ENCODE measurements at regions not wholly inside any gene's neighbourhood (a gene's known extent, or its start where the extent isn't known, plus 50 kb on each side); places are given as distances from the start of the nearest gene placed in this dataset.

GRCh38 chr10:78502210-78502936 is 468.7 kb downstream of the RPS24 start:
- H3K4ac ChIP-seq (ENCODE audit: low read depth, low read length), result no peak overlapping the region
- DNase-seq, result no peak
- no peak overlapping the region for H3K27ac ChIP-seq (ENCODE audit: low read depth, low read length)
- H3K23ac ChIP-seq (ENCODE audit: low read length), result no peak overlapping the region
- H2BK15ac ChIP-seq (replicated peaks; ENCODE audit: low read depth), result no peak overlapping the region
- no peak overlapping the region for H4K8ac ChIP-seq (ENCODE audit: low read depth, low read length)
- no peak overlapping the region for H2BK120ac ChIP-seq (ENCODE audit: low read depth, low read length)
- no peaks in the 10 kb centered on the region for H3K4me1 ChIP-seq (ENCODE audit: control insufficient read depth, low read depth, low read length)
- H3K36me3 ChIP-seq (ENCODE audit: control insufficient read depth, insufficient read depth, low read length), result no peaks in the 10 kb centered on the region
- no peaks in the 10 kb centered on the region for H3K79me2 ChIP-seq (ENCODE audit: control insufficient read depth, insufficient read depth, low read length)
- no peak overlapping the region for H4K5ac ChIP-seq (ENCODE audit: low read length)
- no peak overlapping the region for H3K9ac ChIP-seq (ENCODE audit: low read length)
- H3K4me2 ChIP-seq (ENCODE audit: low read length), result no peak overlapping the region
- H3K27me3 ChIP-seq (ENCODE audit: insufficient read depth, low read length, poor library complexity), result no peaks in the 10 kb centered on the region
- no peak overlapping the region for H3K56ac ChIP-seq (ENCODE audit: low read length)
- H2BK5ac ChIP-seq (ENCODE audit: low read length), result no peak overlapping the region
- H3K4me3 ChIP-seq (ENCODE audit: low read length), result no peak overlapping the region
- no peak overlapping the region for H2AK5ac ChIP-seq (ENCODE audit: low read length)
- no CpG with 5 or more reads among the region's 6 CpGs for WGBS (ENCODE audit: extremely low coverage, insufficient coverage, low lambda C conversion rate)
- H3K18ac ChIP-seq (ENCODE audit: low read length), result no peak overlapping the region
- H3K79me1 ChIP-seq (ENCODE audit: low read length), result no peaks in the 10 kb centered on the region

GRCh38 chr10:78504181-78504580 is 470.5 kb downstream of the RPS24 start:
- no peak for DNase-seq
- Histone ChIP-seq H2AK5ac (ENCODE audit: low read length) (no peak overlapping the region), H2BK15ac (replicated peaks; ENCODE audit: low read depth) (no peak overlapping the region), H3K36me3 (ENCODE audit: control insufficient read depth, insufficient read depth, low read length) (no peaks in the 10 kb centered on the region), H3K23ac (ENCODE audit: low read length) (no peak overlapping the region), H4K5ac (ENCODE audit: low read length) (no peak overlapping the region), H2BK5ac (ENCODE audit: low read length) (no peak overlapping the region), H3K27ac (ENCODE audit: low read depth, low read length) (no peak overlapping the region), H3K79me1 (ENCODE audit: low read length) (no peaks in the 10 kb centered on the region), H2BK120ac (ENCODE audit: low read depth, low read length) (no peak overlapping the region), H3K27me3 (ENCODE audit: insufficient read depth, low read length, poor library complexity) (no peaks in the 10 kb centered on the region), H3K4me1 (ENCODE audit: control insufficient read depth, low read depth, low read length) (no peaks in the 10 kb centered on the region), H3K4me3 (ENCODE audit: low read length) (no peak overlapping the region), H3K56ac (ENCODE audit: low read length) (no peak overlapping the region), H3K4me2 (ENCODE audit: low read length) (no peak overlapping the region), H3K79me2 (ENCODE audit: control insufficient read depth, insufficient read depth, low read length) (no peaks in the 10 kb centered on the region), H3K9ac (ENCODE audit: low read length) (no peak overlapping the region), H3K4ac (ENCODE audit: low read depth, low read length) (no peak overlapping the region), H4K8ac (ENCODE audit: low read depth, low read length) (no peak overlapping the region), H3K18ac (ENCODE audit: low read length) (no peak overlapping the region)
- WGBS (ENCODE audit: extremely low coverage, insufficient coverage, low lambda C conversion rate), result no CpG with 5 or more reads among the region's 3 CpGs

- no peaks in the 10 kb centered on the region for H3K4me1 ChIP-seq (ENCODE audit: control insufficient read depth, low read depth, low read length)
- no peak overlapping the region for H2BK15ac ChIP-seq (replicated peaks; ENCODE audit: low read depth)
- H3K56ac ChIP-seq (ENCODE audit: low read length), result no peak overlapping the region
- H3K79me2 ChIP-seq (ENCODE audit: control insufficient read depth, insufficient read depth, low read length), result no peaks in the 10 kb centered on the region
- no peak overlapping the region for H2BK120ac ChIP-seq (ENCODE audit: low read depth, low read length)
- H4K5ac ChIP-seq (ENCODE audit: low read length), result no peak overlapping the region
- no peak overlapping the region for H3K27ac ChIP-seq (ENCODE audit: low read depth, low read length)
- no peaks in the 10 kb centered on the region for H3K27me3 ChIP-seq (ENCODE audit: insufficient read depth, low read length, poor library complexity)
- no peak overlapping the region for H2AK5ac ChIP-seq (ENCODE audit: low read length)
- no peak overlapping the region for H3K9ac ChIP-seq (ENCODE audit: low read length)
- DNase-seq, result no peak
- no peak overlapping the region for H3K23ac ChIP-seq (ENCODE audit: low read length)
- no peaks in the 10 kb centered on the region for H3K79me1 ChIP-seq (ENCODE audit: low read length)
- no peak overlapping the region for H3K4me3 ChIP-seq (ENCODE audit: low read length)
- no peak overlapping the region for H3K4ac ChIP-seq (ENCODE audit: low read depth, low read length)
- H4K8ac ChIP-seq (ENCODE audit: low read depth, low read length), result no peak overlapping the region
- no peak overlapping the region for H3K4me2 ChIP-seq (ENCODE audit: low read length)
- WGBS (ENCODE audit: extremely low coverage, insufficient coverage, low lambda C conversion rate), result no CpG with 5 or more reads among the region's 4 CpGs
- H3K36me3 ChIP-seq (ENCODE audit: control insufficient read depth, insufficient read depth, low read length), result no peaks in the 10 kb centered on the region
- no peak overlapping the region for H2BK5ac ChIP-seq (ENCODE audit: low read length)
- H3K18ac ChIP-seq (ENCODE audit: low read length), result no peak overlapping the region
Observed at GRCh38 chr10:78505657-78506056, 472.0 kb downstream of the RPS24 start.

- H2BK120ac ChIP-seq (ENCODE audit: low read depth, low read length), result no peak overlapping the region
- WGBS (ENCODE audit: extremely low coverage, insufficient coverage, low lambda C conversion rate), result no CpG with 5 or more reads among the region's 2 CpGs
- no peaks in the 10 kb centered on the region for H3K79me2 ChIP-seq (ENCODE audit: control insufficient read depth, insufficient read depth, low read length)
- H3K27ac ChIP-seq (ENCODE audit: low read depth, low read length), result no peak overlapping the region
- H2BK15ac ChIP-seq (replicated peaks; ENCODE audit: low read depth), result no peak overlapping the region
- H3K4me3 ChIP-seq (ENCODE audit: low read length), result no peak overlapping the region
- no peak overlapping the region for H3K23ac ChIP-seq (ENCODE audit: low read length)
- no peak overlapping the region for H3K56ac ChIP-seq (ENCODE audit: low read length)
- H3K27me3 ChIP-seq (ENCODE audit: insufficient read depth, low read length, poor library complexity), result no peaks in the 10 kb centered on the region
- no peaks in the 10 kb centered on the region for H3K79me1 ChIP-seq (ENCODE audit: low read length)
- H3K36me3 ChIP-seq (ENCODE audit: control insufficient read depth, insufficient read depth, low read length), result no peaks in the 10 kb centered on the region
- H3K4me2 ChIP-seq (ENCODE audit: low read length), result no peak overlapping the region
- H4K8ac ChIP-seq (ENCODE audit: low read depth, low read length), result no peak overlapping the region
- no peak overlapping the region for H4K5ac ChIP-seq (ENCODE audit: low read length)
- H2BK5ac ChIP-seq (ENCODE audit: low read length), result no peak overlapping the region
- no peak for DNase-seq
- H2AK5ac ChIP-seq (ENCODE audit: low read length), result no peak overlapping the region
- H3K4ac ChIP-seq (ENCODE audit: low read depth, low read length), result no peak overlapping the region
- H3K18ac ChIP-seq (ENCODE audit: low read length), result no peak overlapping the region
- H3K4me1 ChIP-seq (ENCODE audit: control insufficient read depth, low read depth, low read length), result no peaks in the 10 kb centered on the region
- H3K9ac ChIP-seq (ENCODE audit: low read length), result no peak overlapping the region
Observed at GRCh38 chr10:78506614-78507013, 473.0 kb downstream of the RPS24 start.

GRCh38 chr10:78507510-78508160 is 474.0 kb downstream of the RPS24 start:
- no peaks in the 10 kb centered on the region for H3K36me3 ChIP-seq (ENCODE audit: control insufficient read depth, insufficient read depth, low read length)
- no peak overlapping the region for H3K4ac ChIP-seq (ENCODE audit: low read depth, low read length)
- no peak overlapping the region for H3K23ac ChIP-seq (ENCODE audit: low read length)
- H3K9ac ChIP-seq (ENCODE audit: low read length), result no peak overlapping the region
- no peak overlapping the region for H2AK5ac ChIP-seq (ENCODE audit: low read length)
- no peak overlapping the region for H2BK15ac ChIP-seq (replicated peaks; ENCODE audit: low read depth)
- WGBS (ENCODE audit: extremely low coverage, insufficient coverage, low lambda C conversion rate), result no CpG with 5 or more reads among the region's 8 CpGs
- H3K27ac ChIP-seq (ENCODE audit: low read depth, low read length), result no peak overlapping the region
- H3K4me2 ChIP-seq (ENCODE audit: low read length), result no peak overlapping the region
- H3K4me3 ChIP-seq (ENCODE audit: low read length), result no peak overlapping the region
- no peaks in the 10 kb centered on the region for H3K4me1 ChIP-seq (ENCODE audit: control insufficient read depth, low read depth, low read length)
- no peak for DNase-seq
- no peak overlapping the region for H3K56ac ChIP-seq (ENCODE audit: low read length)
- H3K79me2 ChIP-seq (ENCODE audit: control insufficient read depth, insufficient read depth, low read length), result no peaks in the 10 kb centered on the region
- H4K5ac ChIP-seq (ENCODE audit: low read length), result peak overlapping the region; percentile 5
- no peak overlapping the region for H2BK120ac ChIP-seq (ENCODE audit: low read depth, low read length)
- H3K79me1 ChIP-seq (ENCODE audit: low read length), result no peaks in the 10 kb centered on the region
- H3K18ac ChIP-seq (ENCODE audit: low read length), result no peak overlapping the region
- no peaks in the 10 kb centered on the region for H3K27me3 ChIP-seq (ENCODE audit: insufficient read depth, low read length, poor library complexity)
- H2BK5ac ChIP-seq (ENCODE audit: low read length), result no peak overlapping the region
- H4K8ac ChIP-seq (ENCODE audit: low read depth, low read length), result no peak overlapping the region

Data from mesendoderm (in vitro differentiated cells).